Inflammatory macrophage (primary cell): ENCODE measurements at regions not wholly inside any gene's neighbourhood (a gene's known extent, or its start where the extent isn't known, plus 50 kb on each side); places are given as distances from the start of the nearest gene placed in this dataset.
A peak's percentile ranks its signal among the peaks of the same experiment; 100 is the strongest.

Experiments used
- DNase-seq, 2 donors: peaks; one replicate each; pipeline ENCODE4 v3.0.0-alpha.2; 2020 to 2022

DNA sequence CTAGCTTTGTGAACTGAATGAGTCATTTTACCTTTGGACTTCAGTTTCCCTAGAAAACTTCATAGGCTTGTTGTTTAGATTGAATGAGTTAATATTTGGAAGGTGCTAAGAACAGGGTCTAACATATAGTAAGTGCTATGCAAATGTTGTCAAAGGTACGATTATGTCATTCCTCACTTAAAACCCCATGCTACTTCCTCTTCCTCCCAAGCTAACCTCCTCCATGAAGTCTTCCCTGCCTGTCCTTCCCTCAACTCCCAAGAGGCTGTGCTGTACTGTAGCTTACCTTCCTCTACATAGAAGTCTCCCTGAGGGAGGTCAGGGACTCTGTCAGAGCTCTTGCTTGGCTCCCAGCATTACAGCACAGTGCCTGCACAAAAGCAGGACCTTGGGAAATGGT lies 103.4 kb upstream of the PJA1 start:
- peak in 1 of 2 donors; percentile 2 for DNase-seq

DNA sequence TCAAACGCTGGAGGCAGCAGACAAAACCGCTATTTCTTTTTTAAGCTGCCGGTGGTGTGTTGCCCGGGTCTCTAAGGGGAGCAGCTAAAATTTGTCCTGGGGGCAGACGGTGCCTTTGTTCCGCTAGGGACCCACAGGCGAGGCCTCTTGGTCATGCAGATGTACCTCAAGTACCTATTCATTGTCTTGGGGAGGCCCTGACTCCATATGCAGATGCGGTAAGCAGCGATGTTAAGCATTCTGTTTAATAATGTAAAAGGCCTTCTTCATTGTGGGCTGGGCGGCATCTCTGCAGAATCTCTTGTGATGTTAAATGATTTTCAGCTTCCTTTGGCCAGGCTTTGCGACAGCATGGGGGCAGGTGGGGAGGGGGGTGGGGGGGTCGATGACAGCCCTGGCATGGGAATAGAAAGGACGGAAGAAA lies 98.9 kb upstream of the PJA1 start:
- DNase-seq: no peak

DNA sequence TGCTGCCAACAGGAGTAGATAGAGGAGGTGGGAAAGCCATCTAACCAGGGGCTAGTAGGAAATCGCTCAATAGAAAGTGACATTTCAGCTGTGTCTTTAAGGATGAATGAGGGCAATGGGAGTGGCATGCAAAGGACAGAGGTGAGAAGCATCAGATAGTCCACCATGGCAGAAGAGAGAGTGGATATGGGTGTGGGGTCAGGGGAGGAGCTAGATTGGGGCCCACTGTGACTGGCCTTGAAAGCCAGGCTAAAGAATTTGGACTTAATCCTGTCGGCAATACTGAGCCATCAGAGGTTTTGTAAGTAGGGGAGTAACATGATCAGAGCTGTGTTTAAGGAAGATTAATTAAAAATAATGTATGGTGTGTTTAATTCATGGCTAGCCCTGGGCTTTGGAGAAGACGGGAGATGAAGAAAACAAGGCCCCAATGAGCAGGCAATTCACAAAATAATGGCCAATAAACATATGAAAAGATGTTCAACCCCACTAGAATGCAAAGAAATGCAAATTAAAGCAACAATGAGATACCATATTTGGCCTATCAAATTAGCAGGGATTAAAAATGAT lies 98.1 kb upstream of the PJA1 start:
- no peak for DNase-seq

- DNase-seq: no peak
Measured at GRCh38 chrX:69262036-69262936, 97.0 kb upstream of the PJA1 start.

GRCh38 chrX:69260169-69260568 lies 94.9 kb upstream of the PJA1 start:
- DNase-seq: no peak

DNA sequence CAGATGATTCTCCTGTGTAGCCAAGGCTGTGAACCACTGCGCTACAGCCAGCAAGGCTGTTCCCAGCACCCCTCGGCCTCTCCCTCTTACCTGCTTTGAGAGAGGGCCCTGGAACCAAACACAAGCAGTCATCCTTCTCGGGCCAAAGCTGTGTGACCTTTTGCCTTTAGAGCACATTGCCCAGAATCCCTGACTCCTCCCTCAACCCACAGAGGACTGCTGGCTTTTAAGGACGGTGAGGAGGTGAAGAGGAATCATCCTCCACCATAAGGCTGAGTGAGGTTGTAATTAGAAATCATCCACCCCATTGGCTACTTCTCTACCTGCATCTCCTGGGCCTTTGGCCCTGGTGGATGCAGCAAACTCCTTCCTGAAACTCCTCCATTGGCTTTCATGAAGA lies 93.6 kb upstream of the PJA1 start:
- no peak for DNase-seq

- no peak for DNase-seq
Measured at GRCh38 chrX:69257499-69258127, 92.4 kb upstream of the PJA1 start.

DNA sequence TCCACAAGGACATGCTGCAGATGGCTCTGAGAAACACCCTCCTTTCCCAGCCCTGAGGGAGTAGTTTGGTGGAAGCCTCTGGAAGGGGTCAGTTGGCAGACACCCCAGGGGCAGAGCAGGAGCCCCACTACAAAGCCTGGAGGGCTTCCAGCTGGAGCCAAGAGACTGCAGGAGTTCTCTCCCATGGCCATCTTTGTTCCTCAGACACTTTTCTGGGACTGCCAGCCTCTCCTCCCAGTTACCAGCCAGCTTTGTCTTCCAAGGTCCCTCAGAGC lies 91.0 kb upstream of the PJA1 start:
- no peak for DNase-seq

- no peak for DNase-seq
Measured at GRCh38 chrX:69255441-69256290, 90.4 kb upstream of the PJA1 start.

DNA sequence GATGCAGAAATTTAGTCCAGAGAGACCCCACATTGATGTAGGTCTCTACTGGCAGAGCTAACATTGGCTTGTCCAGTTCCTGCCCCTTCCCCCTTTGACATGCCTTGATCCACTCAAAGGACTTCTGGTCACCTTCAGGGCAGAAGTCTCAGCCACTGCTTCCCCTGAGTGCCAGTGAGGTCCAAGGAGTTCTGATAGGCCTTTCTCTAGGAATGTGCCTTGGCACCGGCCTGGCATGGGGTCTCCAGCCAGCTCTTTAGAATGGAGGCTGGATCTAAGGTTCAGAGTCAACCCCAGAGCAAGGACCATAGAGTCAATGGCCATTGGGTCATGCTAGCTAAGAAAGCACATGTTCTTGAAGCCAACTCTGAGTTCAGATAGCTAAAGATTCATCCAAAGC lies 88.6 kb upstream of the PJA1 start:
- DNase-seq: no peak

DNA sequence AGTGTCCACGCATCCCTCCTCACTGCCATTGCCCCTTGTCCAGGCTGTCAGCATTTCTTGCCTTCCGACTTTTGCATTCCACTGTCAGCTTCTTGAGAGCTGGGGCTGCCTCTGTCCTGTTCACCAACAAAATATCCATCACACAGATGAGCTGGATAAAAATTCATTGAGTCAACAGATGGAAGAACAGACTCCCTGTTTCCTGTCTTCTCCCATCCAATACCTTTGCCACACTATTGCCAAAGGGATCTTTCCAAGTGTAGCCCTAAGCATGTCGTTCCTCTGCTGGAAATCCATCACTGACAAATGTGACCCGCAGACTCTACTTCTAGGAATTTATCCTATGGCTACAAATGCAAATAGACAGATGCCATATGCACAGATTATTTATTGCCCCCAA lies 78.0 kb upstream of the PJA1 start:
- no peak for DNase-seq

DNA sequence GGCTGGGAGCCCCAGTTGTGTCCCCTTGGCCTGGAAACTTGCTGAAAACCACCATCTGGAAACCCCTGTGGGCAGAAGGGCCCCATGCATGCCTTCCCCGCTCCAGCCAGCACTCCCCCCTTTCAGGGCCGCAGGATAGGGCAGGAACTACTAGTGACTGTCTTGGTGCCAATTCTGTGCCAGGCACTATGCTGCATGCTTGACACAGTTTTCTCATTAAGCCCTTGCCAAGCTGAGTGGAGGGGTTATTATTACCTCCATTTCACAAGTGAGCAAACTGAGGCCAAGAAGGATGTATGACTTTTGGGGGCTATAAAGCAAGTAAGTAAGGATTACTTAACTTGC lies 73.6 kb upstream of the PJA1 start:
- no peak for DNase-seq

- no peak for DNase-seq
Measured at GRCh38 chrX:69238114-69238886, 73.0 kb upstream of the PJA1 start.

DNA sequence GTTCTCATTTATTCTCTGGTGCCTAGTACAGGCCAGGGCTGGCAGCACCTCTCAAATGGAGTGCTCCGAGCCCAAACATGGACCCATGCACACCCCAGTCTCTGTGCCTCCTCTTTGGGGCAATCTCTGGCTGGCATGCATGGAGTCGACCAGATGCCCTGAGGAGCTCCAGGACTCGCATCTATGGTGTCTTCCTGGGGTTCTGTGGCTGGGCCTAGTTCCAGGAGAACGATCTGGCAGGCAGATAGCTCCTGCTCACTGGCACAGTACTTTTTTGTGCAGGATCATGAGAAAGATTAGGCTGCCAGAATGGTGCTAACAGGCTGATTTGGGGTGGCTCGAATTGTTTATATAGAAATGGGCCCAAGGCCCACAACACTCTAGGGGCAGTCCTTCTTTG lies 72.0 kb upstream of the PJA1 start:
- no peak for DNase-seq

- DNase-seq: no peak
Measured at GRCh38 chrX:69236641-69237040, 71.4 kb upstream of the PJA1 start.

GRCh38 chrX:69234624-69235023 lies 69.4 kb upstream of the PJA1 start:
- no peak for DNase-seq

GRCh38 chrX:69232945-69233344 lies 67.7 kb upstream of the PJA1 start:
- no peak for DNase-seq

- no peak for DNase-seq
Measured at GRCh38 chrX:69231903-69232302, 66.7 kb upstream of the PJA1 start.

DNA sequence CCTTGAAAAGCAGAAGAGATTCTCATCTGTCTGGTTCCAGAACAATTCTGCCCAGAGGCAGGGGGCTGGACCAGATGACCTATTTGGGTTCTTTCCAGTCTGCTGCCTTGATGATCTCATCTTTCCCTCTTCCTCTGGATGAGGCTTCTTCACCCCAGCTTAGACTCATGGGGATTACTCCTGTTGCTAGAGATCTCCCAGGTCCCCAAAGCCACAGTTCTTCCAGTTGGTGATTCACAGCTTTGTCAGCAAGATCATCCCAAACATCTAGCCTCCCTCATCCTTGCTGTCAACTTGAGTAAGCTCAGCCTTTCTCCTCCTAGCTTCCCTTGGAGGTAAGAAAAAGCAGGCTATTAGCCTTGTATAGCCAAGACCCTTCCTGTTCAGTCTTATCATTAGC lies 64.2 kb upstream of the PJA1 start:
- DNase-seq: no peak

DNA sequence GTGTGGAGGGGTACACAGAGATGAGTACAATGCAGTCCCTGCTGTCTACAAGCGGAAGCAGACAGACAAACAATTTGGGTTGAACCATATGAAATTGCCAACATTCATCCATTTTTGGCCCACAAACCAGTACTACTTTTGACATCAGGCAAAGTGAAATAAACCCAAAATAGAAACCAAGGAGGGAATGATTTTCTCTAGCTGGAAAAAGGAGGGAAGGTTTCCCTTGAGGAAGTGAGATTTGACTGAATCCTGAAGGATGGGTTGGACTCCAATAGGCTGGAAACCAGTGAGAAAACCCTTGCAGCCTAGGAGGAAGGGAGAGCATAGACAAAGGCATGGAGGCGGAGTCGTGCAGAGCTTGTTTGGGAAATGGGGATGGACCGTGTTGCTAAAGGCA lies 63.5 kb upstream of the PJA1 start:
- no peak for DNase-seq

- DNase-seq: no peak
Measured at GRCh38 chrX:69226459-69227158, 61.4 kb upstream of the PJA1 start.
